Breast epithelium (tissue), 4 donors: ENCODE measurements at regions not wholly inside any gene's neighbourhood (a gene's known extent, or its start where the extent isn't known, plus 50 kb on each side); places are given as distances from the start of the nearest gene placed in this dataset.

Experiments used
- DNase-seq, 2 donors: peaks; one replicate each; pipeline ENCODE4 v3.0.0-alpha.2; 2019; ENCODE audit warnings: low spot score in 2 of 2
- H3K27ac ChIP-seq, 2 donors: fragments of 200-600 bp; sonication (generic) in 1 of 2; one replicate each; pipeline ENCODE4 v1.5.1; 2016 to 2019; ENCODE audit warnings: mild to moderate bottlenecking in 1 of 2
- H3K27me3 ChIP-seq, 2 donors: fragments of 200-600 bp; sonication (generic) in 1 of 2; one replicate each; pipeline versions ENCODE4 v1.5.1 to v1.6.0; 2017 to 2019; ENCODE audit warnings: control low read depth in 1 of 2, mild to moderate bottlenecking in 1 of 2
- H3K36me3 ChIP-seq: fragments of 200-600 bp; one replicate; pipeline ENCODE4 v1.5.1; 2019
- H3K4me1 ChIP-seq, 2 donors: fragments of 200-600 bp; sonication (generic); one replicate each; pipeline ENCODE4 v1.5.1; 2016 to 2019; ENCODE audit warnings: control low read depth in 1 of 2
- H3K4me3 ChIP-seq, 3 donors: fragments of 200-600 bp; sonication (generic); 1 replicate in 2 of 3; 2 replicates in 1 of 3; pipeline ENCODE4 v1.5.1; 2016 to 2019; ENCODE audit warnings: mild to moderate bottlenecking in 3 of 3, moderate library complexity in 2 of 3
- H3K9me3 ChIP-seq, 2 donors: fragments of 200-600 bp; sonication (generic) in 1 of 2; one replicate each; pipeline ENCODE4 v1.5.1; 2016 to 2019; ENCODE audit warnings: control low read depth in 1 of 2
- POLR2A ChIP-seq: fragments of 450-650 bp; IDR thresholded peaks from one replicate; pipeline ENCODE4 v1.6.1; 2016; ENCODE audit warnings: antibody characterized with exemption, mild to moderate bottlenecking, moderate library complexity
- POLR2AphosphoS5 ChIP-seq, 3 donors: sonication (generic); formaldehyde crosslinking; IDR thresholded peaks; one replicate each; pipeline ENCODE4 v1.6.1; 2017; ENCODE audit warnings: antibody characterized with exemption in 3 of 3
- intact Hi-C: fragments of 100-400 bp; cut with DNase I; formaldehyde crosslinking; loops from one replicate; pipeline ENCODE4 v1.15.1; 2023; ENCODE audit warnings: low total_unique reads
- TF ChIP-seq, protein P1 (sequence below), 3 donors: fragments of 450-650 bp; IDR thresholded peaks; one replicate each; pipeline ENCODE4 v1.5.1; 2016 to 2017; ENCODE audit warnings: antibody characterized with exemption in 3 of 3, mild to moderate bottlenecking in 3 of 3, moderate library complexity in 3 of 3

DNA sequence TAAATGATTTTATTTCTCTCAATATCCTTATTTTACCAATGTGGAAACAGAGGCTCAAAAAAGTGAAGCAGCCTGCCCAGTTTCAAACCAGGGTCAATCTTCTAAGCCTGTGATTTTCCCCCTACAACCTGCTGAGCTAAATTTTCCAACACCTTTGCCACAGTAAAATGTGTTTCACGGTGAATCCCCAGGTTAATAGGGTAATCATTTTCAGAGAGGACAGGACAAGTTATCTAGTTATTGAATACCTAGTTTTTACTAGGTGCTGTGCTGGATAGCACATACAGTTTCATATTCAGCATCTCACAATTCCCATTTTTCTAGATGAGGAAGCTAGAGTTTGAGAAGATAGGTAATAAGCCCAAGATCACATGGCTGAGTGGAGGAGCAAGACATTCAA is 236.6 kb downstream of the PTH2R start:
- no peaks in the 10 kb centered on the region for H3K4me1 ChIP-seq
- intact Hi-C loops: no loop called here
- no peak overlapping the region for H3K27ac ChIP-seq
- no peak for DNase-seq
- no peak overlapping the region for H3K4me3 ChIP-seq
- no peaks in the 10 kb centered on the region for H3K9me3 ChIP-seq
- no peaks in the 10 kb centered on the region for H3K36me3 ChIP-seq
- no peaks in the 10 kb centered on the region for H3K27me3 ChIP-seq
- no peak for TF ChIP-seq POLR2A
- TF ChIP-seq, protein P1, sequence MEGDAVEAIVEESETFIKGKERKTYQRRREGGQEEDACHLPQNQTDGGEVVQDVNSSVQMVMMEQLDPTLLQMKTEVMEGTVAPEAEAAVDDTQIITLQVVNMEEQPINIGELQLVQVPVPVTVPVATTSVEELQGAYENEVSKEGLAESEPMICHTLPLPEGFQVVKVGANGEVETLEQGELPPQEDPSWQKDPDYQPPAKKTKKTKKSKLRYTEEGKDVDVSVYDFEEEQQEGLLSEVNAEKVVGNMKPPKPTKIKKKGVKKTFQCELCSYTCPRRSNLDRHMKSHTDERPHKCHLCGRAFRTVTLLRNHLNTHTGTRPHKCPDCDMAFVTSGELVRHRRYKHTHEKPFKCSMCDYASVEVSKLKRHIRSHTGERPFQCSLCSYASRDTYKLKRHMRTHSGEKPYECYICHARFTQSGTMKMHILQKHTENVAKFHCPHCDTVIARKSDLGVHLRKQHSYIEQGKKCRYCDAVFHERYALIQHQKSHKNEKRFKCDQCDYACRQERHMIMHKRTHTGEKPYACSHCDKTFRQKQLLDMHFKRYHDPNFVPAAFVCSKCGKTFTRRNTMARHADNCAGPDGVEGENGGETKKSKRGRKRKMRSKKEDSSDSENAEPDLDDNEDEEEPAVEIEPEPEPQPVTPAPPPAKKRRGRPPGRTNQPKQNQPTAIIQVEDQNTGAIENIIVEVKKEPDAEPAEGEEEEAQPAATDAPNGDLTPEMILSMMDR (IDR thresholded peaks at IDR 0.05): no peak
- no peak for TF ChIP-seq POLR2AphosphoS5 (IDR thresholded peaks at IDR 0.05)

- no peaks in the 10 kb centered on the region for H3K9me3 ChIP-seq
- no peak overlapping the region for H3K27ac ChIP-seq
- H3K36me3 ChIP-seq: no peaks in the 10 kb centered on the region
- no peak overlapping the region for H3K4me3 ChIP-seq
- TF ChIP-seq, protein P1 (IDR thresholded peaks at IDR 0.05): no peak
- TF ChIP-seq POLR2AphosphoS5 (IDR thresholded peaks at IDR 0.05): no peak
- TF ChIP-seq POLR2A: no peak
- no peaks in the 10 kb centered on the region for H3K27me3 ChIP-seq
- no peak for DNase-seq
- intact Hi-C loops: no loop called here
- H3K4me1 ChIP-seq: no peaks in the 10 kb centered on the region
Observed at GRCh38 chr2:208645226-208645625, 238.6 kb downstream of the PTH2R start.

GRCh38 chr2:208648368-208648767 is 241.8 kb downstream of the PTH2R start:
- Histone ChIP-seq H3K36me3 (no peaks in the 10 kb centered on the region), H3K9me3 (no peaks in the 10 kb centered on the region), H3K27me3 (no peaks in the 10 kb centered on the region), H3K27ac (no peak overlapping the region), H3K4me3 (no peak overlapping the region), H3K4me1 (no peaks in the 10 kb centered on the region)
- intact Hi-C loops: no loop called here
- TF ChIP-seq POLR2A (no peak), POLR2AphosphoS5 (IDR thresholded peaks at IDR 0.05) (no peak)
- TF ChIP-seq, protein P1 (IDR thresholded peaks at IDR 0.05): no peak
- DNase-seq: no peak

DNA sequence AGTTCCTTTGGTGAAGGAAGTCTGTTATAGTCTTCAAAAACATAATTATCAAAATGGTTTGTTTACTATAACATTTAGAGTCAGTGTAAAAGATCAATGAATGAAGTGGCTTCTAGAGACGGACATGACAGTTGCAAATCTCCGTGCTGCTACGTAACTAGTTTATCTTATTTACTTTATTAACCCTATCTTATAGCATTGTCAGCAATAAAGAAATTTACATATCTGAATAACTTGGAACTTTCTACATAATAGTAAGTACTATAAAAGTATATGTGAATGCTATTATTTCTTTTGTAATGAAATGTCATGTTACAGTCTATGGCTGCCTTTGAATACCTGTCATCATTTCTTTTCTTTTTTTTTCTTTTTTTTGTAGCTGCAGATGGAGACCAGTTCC is 246.8 kb downstream of the PTH2R start:
- Histone ChIP-seq H3K9me3 (no peaks in the 10 kb centered on the region), H3K27me3 (no peaks in the 10 kb centered on the region), H3K4me1 (no peaks in the 10 kb centered on the region), H3K36me3 (no peaks in the 10 kb centered on the region), H3K4me3 (no peak overlapping the region), H3K27ac (no peak overlapping the region)
- TF ChIP-seq, protein P1 (IDR thresholded peaks at IDR 0.05): no peak
- no peak for TF ChIP-seq POLR2AphosphoS5 (IDR thresholded peaks at IDR 0.05)
- no peak for TF ChIP-seq POLR2A
- intact Hi-C loops: no loop called here
- no peak for DNase-seq

- Histone ChIP-seq H3K36me3 (no peaks in the 10 kb centered on the region), H3K27me3 (no peaks in the 10 kb centered on the region), H3K9me3 (no peaks in the 10 kb centered on the region), H3K4me1 (no peaks in the 10 kb centered on the region), H3K27ac (no peak overlapping the region), H3K4me3 (no peak overlapping the region)
- TF ChIP-seq POLR2AphosphoS5 (IDR thresholded peaks at IDR 0.05) (no peak), POLR2A (no peak)
- TF ChIP-seq, protein P1 (IDR thresholded peaks at IDR 0.05): no peak
- intact Hi-C loops: no loop called here
- no peak for DNase-seq
Observed at GRCh38 chr2:208654056-208654455, 247.5 kb downstream of the PTH2R start.
